SK-N-SH treated with all-trans-retinoic acid at 6 μM for 48 hours (cell line): ENCODE measurements at regions not wholly inside any gene's neighbourhood (a gene's known extent, or its start where the extent isn't known, plus 50 kb on each side); places are given as distances from the start of the nearest gene placed in this dataset.

Source experiments
- ATAC-seq: fragments of 200-7000 bp; cut with Tn5 transposase; 3 replicates; pipeline ENCODE4 v1.9.1; 2020; ENCODE audit warnings: mild to moderate bottlenecking, moderate library complexity
- ARNTL ChIP-seq: fragments of 450-650 bp; formaldehyde crosslinking; IDR thresholded peaks from 2 replicates; pipeline ENCODE4 v1.5.0; 2020; ENCODE audit warnings: low read depth, mild to moderate bottlenecking, moderate library complexity, borderline replicate concordance
- BACH2 ChIP-seq: fragments of 250-450 bp; sonication (Bioruptor Pico); IDR thresholded peaks from 2 replicates; pipeline ENCODE4 v1.9.0; 2021; ENCODE audit warnings: mild to moderate bottlenecking, borderline replicate concordance
- CSDC2 ChIP-seq: fragments of 250-450 bp; sonication (Bioruptor Pico); IDR thresholded peaks from 2 replicates; pipeline ENCODE4 v1.5.0; 2020; ENCODE audit warnings: mild to moderate bottlenecking, moderate library complexity
- ESRRG ChIP-seq: fragments of 250-450 bp; sonication (Bioruptor Pico); IDR thresholded peaks from 2 replicates; pipeline ENCODE4 v1.6.1; 2021; ENCODE audit warnings: mild to moderate bottlenecking
- GLIS3 ChIP-seq: fragments of 250-450 bp; sonication (Bioruptor Pico); IDR thresholded peaks from 2 replicates; pipeline ENCODE4 v1.5.0; 2020; ENCODE audit warnings: mild to moderate bottlenecking, moderate library complexity
- ISL1 ChIP-seq: fragments of 250-450 bp; sonication (Bioruptor Pico); IDR thresholded peaks from 2 replicates; pipeline ENCODE4 v2.1.2; 2022; ENCODE audit warnings: mild to moderate bottlenecking, moderate library complexity
- OSR1 ChIP-seq: fragments of 250-450 bp; sonication (Bioruptor Pico); IDR thresholded peaks from 2 replicates; pipeline ENCODE4 v1.8.0; 2022; ENCODE audit warnings: moderate library complexity, mild to moderate bottlenecking, inconsistent platforms
- PPARA ChIP-seq: fragments of 250-450 bp; sonication (Bioruptor Pico); IDR thresholded peaks from 2 replicates; pipeline ENCODE4 v1.5.0; 2020; ENCODE audit warnings: mild to moderate bottlenecking, borderline replicate concordance
- RARB ChIP-seq: fragments of 250-450 bp; sonication (Bioruptor Pico); IDR thresholded peaks from 2 replicates; pipeline ENCODE4 v1.8.0; 2021; ENCODE audit warnings: mild to moderate bottlenecking, moderate library complexity
- SNAI2 ChIP-seq: fragments of 250-450 bp; sonication (Bioruptor Pico); IDR thresholded peaks from 2 replicates; pipeline ENCODE4 v1.5.0; 2020; ENCODE audit warnings: mild to moderate bottlenecking, moderate library complexity
- TCF4 ChIP-seq: fragments of 250-450 bp; sonication (Bioruptor Pico); IDR thresholded peaks from 2 replicates; pipeline ENCODE4 v1.8.0; 2021; ENCODE audit warnings: mild to moderate bottlenecking, moderate library complexity, borderline replicate concordance
- ZC3H10 ChIP-seq: fragments of 250-450 bp; sonication (Bioruptor Pico); IDR thresholded peaks from 2 replicates; pipeline ENCODE4 v1.5.1; 2021; ENCODE audit warnings: mild to moderate bottlenecking, moderate library complexity
- ZFP3 ChIP-seq: fragments of 250-450 bp; sonication (Bioruptor Pico); IDR thresholded peaks from 2 replicates; pipeline ENCODE4 v1.5.0; 2020; ENCODE audit warnings: mild to moderate bottlenecking, moderate library complexity
- ZFP30 ChIP-seq: fragments of 450-650 bp; formaldehyde crosslinking; IDR thresholded peaks from 2 replicates; pipeline ENCODE4 v1.5.0; 2022; ENCODE audit warnings: mild to moderate bottlenecking, moderate library complexity
- ZNF565 ChIP-seq: fragments of 450-650 bp; formaldehyde crosslinking; conservative IDR thresholded peaks from 2 replicates; pipeline ENCODE4 v1.5.0; 2020; ENCODE audit warnings: low read depth, mild to moderate bottlenecking, moderate library complexity
- ZNF70 ChIP-seq: fragments of 450-650 bp; formaldehyde crosslinking; IDR thresholded peaks from 2 replicates; pipeline ENCODE4 v1.5.0; 2020; ENCODE audit warnings: mild to moderate bottlenecking, moderate library complexity
- ZNF8 ChIP-seq: fragments of 450-650 bp; formaldehyde crosslinking; IDR thresholded peaks from 2 replicates; pipeline ENCODE4 v1.5.0; 2020; ENCODE audit warnings: mild to moderate bottlenecking, moderate library complexity
- TF ChIP-seq, protein P1 (sequence below): fragments of 250-450 bp; sonication (Bioruptor Pico); IDR thresholded peaks from 2 replicates; pipeline ENCODE4 v1.8.0; 2021; ENCODE audit warnings: low read depth, mild to moderate bottlenecking, moderate library complexity, borderline replicate concordance
- TF ChIP-seq, protein P2 (sequence below): fragments of 250-450 bp; sonication (Bioruptor Pico); IDR thresholded peaks from 2 replicates; pipeline ENCODE4 v1.5.1; 2021; ENCODE audit warnings: mild to moderate bottlenecking, moderate library complexity
- TF ChIP-seq, protein P3 (sequence below): fragments of 250-450 bp; sonication (Bioruptor Pico); IDR thresholded peaks from 2 replicates; pipeline ENCODE4 v1.5.0; 2020; ENCODE audit warnings: mild to moderate bottlenecking, moderate library complexity
- TF ChIP-seq, protein P4 (sequence below): fragments of 250-450 bp; sonication (Bioruptor Pico); IDR thresholded peaks from 2 replicates; pipeline ENCODE4 v1.5.1; 2020; ENCODE audit warnings: low read depth, mild to moderate bottlenecking, moderate library complexity
- TF ChIP-seq, protein P5 (sequence below): fragments of 250-450 bp; sonication (Bioruptor Pico); IDR thresholded peaks from 2 replicates; pipeline ENCODE4 v1.8.0; 2020; ENCODE audit warnings: mild to moderate bottlenecking, moderate library complexity, borderline replicate concordance

DNA sequence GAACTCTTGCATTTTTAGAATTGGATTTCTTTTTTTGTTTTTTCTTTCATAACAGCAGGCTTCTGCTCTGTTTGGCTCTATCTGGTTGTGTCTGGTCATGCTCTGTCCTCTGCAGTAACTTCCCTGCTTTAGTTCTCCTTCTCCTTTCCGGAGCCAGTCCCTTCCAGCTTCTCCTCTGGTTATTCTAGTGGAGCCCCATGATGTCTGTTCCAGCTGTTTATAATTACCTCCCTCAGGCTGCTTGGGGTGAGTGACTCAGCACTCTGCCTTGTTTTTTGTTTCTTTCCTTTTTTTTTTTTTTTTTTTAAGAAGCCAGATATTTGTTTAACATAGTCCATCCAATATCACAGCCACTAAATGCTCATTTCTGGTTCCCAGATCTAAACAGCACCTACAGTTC lies 409.6 kb downstream of the MAFB start:
- peak; percentile 50; the same call in 2 of the 3 replicates for ATAC-seq
- TF ChIP-seq GLIS3, result no peak
- peak; percentile 32; the same call in 1 of the 2 replicates for TF ChIP-seq ZFP30
- TF ChIP-seq ZC3H10 (CRISPR knock-in tag), result no peak
- TF ChIP-seq TCF4, result peak; percentile 53; the same call in 1 of the 2 replicates
- no peak for TF ChIP-seq OSR1 (CRISPR knock-in tag)
- TF ChIP-seq, protein P1, sequence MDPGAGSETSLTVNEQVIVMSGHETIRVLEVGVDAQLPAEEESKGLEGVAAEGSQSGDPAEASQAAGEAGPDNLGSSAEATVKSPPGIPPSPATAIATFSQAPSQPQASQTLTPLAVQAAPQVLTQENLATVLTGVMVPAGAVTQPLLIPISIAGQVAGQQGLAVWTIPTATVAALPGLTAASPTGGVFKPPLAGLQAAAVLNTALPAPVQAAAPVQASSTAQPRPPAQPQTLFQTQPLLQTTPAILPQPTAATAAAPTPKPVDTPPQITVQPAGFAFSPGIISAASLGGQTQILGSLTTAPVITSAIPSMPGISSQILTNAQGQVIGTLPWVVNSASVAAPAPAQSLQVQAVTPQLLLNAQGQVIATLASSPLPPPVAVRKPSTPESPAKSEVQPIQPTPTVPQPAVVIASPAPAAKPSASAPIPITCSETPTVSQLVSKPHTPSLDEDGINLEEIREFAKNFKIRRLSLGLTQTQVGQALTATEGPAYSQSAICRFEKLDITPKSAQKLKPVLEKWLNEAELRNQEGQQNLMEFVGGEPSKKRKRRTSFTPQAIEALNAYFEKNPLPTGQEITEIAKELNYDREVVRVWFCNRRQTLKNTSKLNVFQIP (CRISPR knock-in tag), result no peak
- TF ChIP-seq PPARA (CRISPR knock-in tag), result no peak
- TF ChIP-seq ZNF70 (CRISPR knock-in tag), result no peak
- TF ChIP-seq ESRRG (CRISPR knock-in tag), result no peak
- peak; percentile 71; the same call in 1 of the 2 replicates for TF ChIP-seq BACH2 (CRISPR knock-in tag)
- TF ChIP-seq, protein P2, sequence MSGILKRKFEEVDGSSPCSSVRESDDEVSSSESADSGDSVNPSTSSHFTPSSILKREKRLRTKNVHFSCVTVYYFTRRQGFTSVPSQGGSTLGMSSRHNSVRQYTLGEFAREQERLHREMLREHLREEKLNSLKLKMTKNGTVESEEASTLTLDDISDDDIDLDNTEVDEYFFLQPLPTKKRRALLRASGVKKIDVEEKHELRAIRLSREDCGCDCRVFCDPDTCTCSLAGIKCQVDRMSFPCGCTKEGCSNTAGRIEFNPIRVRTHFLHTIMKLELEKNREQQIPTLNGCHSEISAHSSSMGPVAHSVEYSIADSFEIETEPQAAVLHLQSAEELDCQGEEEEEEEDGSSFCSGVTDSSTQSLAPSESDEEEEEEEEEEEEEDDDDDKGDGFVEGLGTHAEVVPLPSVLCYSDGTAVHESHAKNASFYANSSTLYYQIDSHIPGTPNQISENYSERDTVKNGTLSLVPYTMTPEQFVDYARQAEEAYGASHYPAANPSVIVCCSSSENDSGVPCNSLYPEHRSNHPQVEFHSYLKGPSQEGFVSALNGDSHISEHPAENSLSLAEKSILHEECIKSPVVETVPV, result no peak
- TF ChIP-seq, all 23 proteins: peak for 3

DNA sequence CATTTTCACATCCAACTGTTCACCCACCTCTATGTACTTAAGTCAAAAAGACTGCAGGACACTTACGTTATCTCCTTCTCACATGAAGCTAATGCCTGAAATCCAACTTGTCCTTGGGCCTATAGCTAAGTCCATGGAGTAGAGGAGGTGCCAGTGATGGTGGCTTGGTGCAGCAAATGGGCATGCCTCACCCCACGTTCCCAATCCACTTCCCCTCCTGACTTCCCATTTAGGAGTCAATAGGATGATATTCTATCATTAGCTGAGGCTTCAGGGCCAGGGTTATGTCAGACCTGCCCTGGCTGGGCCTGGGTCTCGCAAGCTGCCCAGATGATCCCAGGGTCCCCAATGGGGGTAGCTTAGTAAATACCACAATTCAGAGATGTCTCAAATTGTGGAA lies 410.4 kb downstream of the MAFB start:
- TF ChIP-seq, protein P3, sequence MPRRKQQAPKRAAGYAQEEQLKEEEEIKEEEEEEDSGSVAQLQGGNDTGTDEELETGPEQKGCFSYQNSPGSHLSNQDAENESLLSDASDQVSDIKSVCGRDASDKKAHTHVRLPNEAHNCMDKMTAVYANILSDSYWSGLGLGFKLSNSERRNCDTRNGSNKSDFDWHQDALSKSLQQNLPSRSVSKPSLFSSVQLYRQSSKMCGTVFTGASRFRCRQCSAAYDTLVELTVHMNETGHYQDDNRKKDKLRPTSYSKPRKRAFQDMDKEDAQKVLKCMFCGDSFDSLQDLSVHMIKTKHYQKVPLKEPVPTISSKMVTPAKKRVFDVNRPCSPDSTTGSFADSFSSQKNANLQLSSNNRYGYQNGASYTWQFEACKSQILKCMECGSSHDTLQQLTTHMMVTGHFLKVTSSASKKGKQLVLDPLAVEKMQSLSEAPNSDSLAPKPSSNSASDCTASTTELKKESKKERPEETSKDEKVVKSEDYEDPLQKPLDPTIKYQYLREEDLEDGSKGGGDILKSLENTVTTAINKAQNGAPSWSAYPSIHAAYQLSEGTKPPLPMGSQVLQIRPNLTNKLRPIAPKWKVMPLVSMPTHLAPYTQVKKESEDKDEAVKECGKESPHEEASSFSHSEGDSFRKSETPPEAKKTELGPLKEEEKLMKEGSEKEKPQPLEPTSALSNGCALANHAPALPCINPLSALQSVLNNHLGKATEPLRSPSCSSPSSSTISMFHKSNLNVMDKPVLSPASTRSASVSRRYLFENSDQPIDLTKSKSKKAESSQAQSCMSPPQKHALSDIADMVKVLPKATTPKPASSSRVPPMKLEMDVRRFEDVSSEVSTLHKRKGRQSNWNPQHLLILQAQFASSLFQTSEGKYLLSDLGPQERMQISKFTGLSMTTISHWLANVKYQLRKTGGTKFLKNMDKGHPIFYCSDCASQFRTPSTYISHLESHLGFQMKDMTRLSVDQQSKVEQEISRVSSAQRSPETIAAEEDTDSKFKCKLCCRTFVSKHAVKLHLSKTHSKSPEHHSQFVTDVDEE, result no peak
- no peak for TF ChIP-seq BACH2 (CRISPR knock-in tag)
- no peak for TF ChIP-seq OSR1 (CRISPR knock-in tag)
- TF ChIP-seq ZNF565, result no peak
- no peak for TF ChIP-seq ZFP3 (CRISPR knock-in tag)
- TF ChIP-seq RARB (CRISPR knock-in tag), result no peak
- no peak for TF ChIP-seq TCF4
- no peak for TF ChIP-seq ZFP30
- no peak for TF ChIP-seq ZNF70 (CRISPR knock-in tag)
- TF ChIP-seq ISL1 (CRISPR knock-in tag), result no peak
- no peak for TF ChIP-seq ZNF8 (CRISPR knock-in tag)
- TF ChIP-seq, protein P1 (CRISPR knock-in tag), result no peak
- TF ChIP-seq, protein P4, sequence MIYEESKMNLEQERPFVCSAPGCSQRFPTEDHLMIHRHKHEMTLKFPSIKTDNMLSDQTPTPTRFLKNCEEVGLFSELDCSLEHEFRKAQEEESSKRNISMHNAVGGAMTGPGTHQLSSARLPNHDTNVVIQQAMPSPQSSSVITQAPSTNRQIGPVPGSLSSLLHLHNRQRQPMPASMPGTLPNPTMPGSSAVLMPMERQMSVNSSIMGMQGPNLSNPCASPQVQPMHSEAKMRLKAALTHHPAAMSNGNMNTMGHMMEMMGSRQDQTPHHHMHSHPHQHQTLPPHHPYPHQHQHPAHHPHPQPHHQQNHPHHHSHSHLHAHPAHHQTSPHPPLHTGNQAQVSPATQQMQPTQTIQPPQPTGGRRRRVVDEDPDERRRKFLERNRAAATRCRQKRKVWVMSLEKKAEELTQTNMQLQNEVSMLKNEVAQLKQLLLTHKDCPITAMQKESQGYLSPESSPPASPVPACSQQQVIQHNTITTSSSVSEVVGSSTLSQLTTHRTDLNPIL (CRISPR knock-in tag), result no peak
- TF ChIP-seq, protein P2, result no peak
- no peak for TF ChIP-seq GLIS3
- TF ChIP-seq SNAI2 (CRISPR knock-in tag), result no peak
- no peak for TF ChIP-seq CSDC2 (CRISPR knock-in tag)
- no peak for ATAC-seq

- no peak for ATAC-seq
- TF ChIP-seq SNAI2 (CRISPR knock-in tag) (no peak), PPARA (CRISPR knock-in tag) (no peak), RARB (CRISPR knock-in tag) (no peak), ISL1 (CRISPR knock-in tag) (no peak), ZFP3 (CRISPR knock-in tag) (no peak), ZNF70 (CRISPR knock-in tag) (no peak), ZNF565 (no peak), TCF4 (no peak), ARNTL (no peak)
- TF ChIP-seq, protein P2, result no peak
- TF ChIP-seq, protein P5, sequence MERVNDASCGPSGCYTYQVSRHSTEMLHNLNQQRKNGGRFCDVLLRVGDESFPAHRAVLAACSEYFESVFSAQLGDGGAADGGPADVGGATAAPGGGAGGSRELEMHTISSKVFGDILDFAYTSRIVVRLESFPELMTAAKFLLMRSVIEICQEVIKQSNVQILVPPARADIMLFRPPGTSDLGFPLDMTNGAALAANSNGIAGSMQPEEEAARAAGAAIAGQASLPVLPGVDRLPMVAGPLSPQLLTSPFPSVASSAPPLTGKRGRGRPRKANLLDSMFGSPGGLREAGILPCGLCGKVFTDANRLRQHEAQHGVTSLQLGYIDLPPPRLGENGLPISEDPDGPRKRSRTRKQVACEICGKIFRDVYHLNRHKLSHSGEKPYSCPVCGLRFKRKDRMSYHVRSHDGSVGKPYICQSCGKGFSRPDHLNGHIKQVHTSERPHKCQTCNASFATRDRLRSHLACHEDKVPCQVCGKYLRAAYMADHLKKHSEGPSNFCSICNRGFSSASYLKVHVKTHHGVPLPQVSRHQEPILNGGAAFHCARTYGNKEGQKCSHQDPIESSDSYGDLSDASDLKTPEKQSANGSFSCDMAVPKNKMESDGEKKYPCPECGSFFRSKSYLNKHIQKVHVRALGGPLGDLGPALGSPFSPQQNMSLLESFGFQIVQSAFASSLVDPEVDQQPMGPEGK, result no peak
- TF ChIP-seq, protein P4 (CRISPR knock-in tag), result no peak
Observed at GRCh38 chr20:40276301-40276700, 412.7 kb downstream of the MAFB start.
